ENCODE measurements at regions not wholly inside any gene's neighbourhood (a gene's known extent, or its start where the extent isn't known, plus 50 kb on each side); places are given as distances from the start of the nearest gene placed in this dataset.

GRCh38 chr2:132278267-132278666 lies 116.5 kb upstream of the ANKRD30BL start:
- Histone ChIP-seq H3K9me1 (ENCODE audit: control insufficient read depth, insufficient read depth, low read length) (no peaks in the 10 kb centered on the region), H3K4me2 (ENCODE audit: insufficient read depth, low read length) (no peak overlapping the region), H3K4me1 (replicated peaks in 1 of 2; ENCODE audit: control insufficient read depth in 2 of 2, insufficient read depth in 2 of 2, low read length in 2 of 2) (peaks cover 0 to 6% of the 10 kb centered on the region in 2 experiments; a peak in 2 of 5 replicates), H3K9me3 (replicated peaks; ENCODE audit: control insufficient read depth, insufficient read depth, low read depth, low read length) (no peaks in the 10 kb centered on the region), H3K9ac (ENCODE audit: insufficient read depth in 1 of 2, low read depth in 2 of 2, low read length in 2 of 2) (no peak overlapping the region), H4K20me1 (replicated peaks; ENCODE audit: control insufficient read depth, insufficient read depth, low read length) (no peaks in the 10 kb centered on the region), H3K36me3 (ENCODE audit: control insufficient read depth, insufficient read depth, low read length) (no peaks in the 10 kb centered on the region), H3K4me3 (no peak overlapping the region), H3K27ac (ENCODE audit: extremely low read depth, low read depth, low read length) (no peak overlapping the region), H3K79me2 (ENCODE audit: control insufficient read depth, insufficient read depth, low read length) (no peaks in the 10 kb centered on the region), H2AFZ (ENCODE audit: low read depth, low read length) (no peak overlapping the region), H3K27me3 (ENCODE audit: control insufficient read depth in 2 of 2, insufficient read depth in 2 of 2, low read length in 2 of 2) (peaks cover 0 to 53% of the 10 kb centered on the region in 2 experiments; a peak in 4 of 5 replicates)
- in situ Hi-C loops (cut with MboI): no loop called here
- FAIRE-seq (no peak), ATAC-seq (peak; percentile 71), DNase-seq (ENCODE audit: extremely low read depth in 1 of 4, low spot score in 3 of 4) (no peak)
- no TSS peak for BruUV-seq (replicated peaks)
- WGBS (ENCODE audit: insufficient coverage, low coverage, missing lambda C conversion rate): 9% methylated on average over 23 of the region's 23 CpGs
- ChIA-PET POLR2A (no interaction called here), CTCF (ENCODE audit: low intra/inter-chr PET ratio) (no interaction called here)
- TF ChIP-seq ZNF780A (CRISPR knock-in tag; IDR thresholded peaks at IDR 0.05) (no peak), CTCF (IDR thresholded peaks at IDR 0.05 in 2 of 3, conservative IDR thresholded peaks at IDR 0.05 in 1 of 3; ENCODE audit: insufficient read depth in 2 of 3, low read depth in 1 of 3, low read length in 3 of 3) (0 out of 6 replicates have a peak, but pooled peaks of 1 of the 3 experiments have one; percentile 9), ZNF316 (IDR thresholded peaks at IDR 0.05) (no peak)
- intact Hi-C loops (cut with micrococcal nuclease): no loop called here

GRCh38 chr2:132279344-132279743 lies 117.6 kb upstream of the ANKRD30BL start:
- H3K4me3 ChIP-seq: no peak overlapping the region
- H3K27me3 ChIP-seq (ENCODE audit: control insufficient read depth in 2 of 2, insufficient read depth in 2 of 2, low read length in 2 of 2): peaks cover 0 to 48% of the 10 kb centered on the region in 2 experiments; a peak in 3 of 5 replicates
- intact Hi-C loops (cut with micrococcal nuclease) (no loop called here), in situ Hi-C loops (cut with MboI) (no loop called here)
- POLR2A ChIA-PET: no interaction called here
- H3K4me1 ChIP-seq (replicated peaks in 1 of 2; ENCODE audit: control insufficient read depth in 2 of 2, insufficient read depth in 2 of 2, low read length in 2 of 2): peaks cover 0 to 6% of the 10 kb centered on the region in 2 experiments; a peak in 2 of 5 replicates
- H3K4me2 ChIP-seq (ENCODE audit: insufficient read depth, low read length): no peak overlapping the region
- H3K36me3 ChIP-seq (ENCODE audit: control insufficient read depth, insufficient read depth, low read length): no peaks in the 10 kb centered on the region
- DNase-seq (ENCODE audit: extremely low read depth in 1 of 4, low spot score in 3 of 4): no peak
- H4K20me1 ChIP-seq (replicated peaks; ENCODE audit: control insufficient read depth, insufficient read depth, low read length): no peaks in the 10 kb centered on the region
- H3K9ac ChIP-seq (ENCODE audit: insufficient read depth in 1 of 2, low read depth in 2 of 2, low read length in 2 of 2): no peak overlapping the region
- H2AFZ ChIP-seq (ENCODE audit: low read depth, low read length): no peak overlapping the region
- H3K27ac ChIP-seq (ENCODE audit: extremely low read depth, low read depth, low read length): no peak overlapping the region
- H3K9me3 ChIP-seq (replicated peaks; ENCODE audit: control insufficient read depth, insufficient read depth, low read depth, low read length): no peaks in the 10 kb centered on the region
- WGBS (ENCODE audit: insufficient coverage, low coverage, missing lambda C conversion rate): 6% methylated on average over 11 of the region's 11 CpGs
- H3K79me2 ChIP-seq (ENCODE audit: control insufficient read depth, insufficient read depth, low read length): no peaks in the 10 kb centered on the region
- FAIRE-seq: no peak
- BruUV-seq (replicated peaks): no TSS peak
- CTCF ChIA-PET (ENCODE audit: low intra/inter-chr PET ratio): no interaction called here
- no peaks in the 10 kb centered on the region for H3K9me1 ChIP-seq (ENCODE audit: control insufficient read depth, insufficient read depth, low read length)
- ATAC-seq: no peak
- TF ChIP-seq EP400 (IDR thresholded peaks at IDR 0.05) (no peak), THAP12 (CRISPR knock-in tag; IDR thresholded peaks at IDR 0.05) (no peak), U2AF2 (optimal IDR thresholded peaks at IDR 0.05; ENCODE audit: low read depth, low read length) (no peak), ZNF232 (CRISPR knock-in tag; IDR thresholded peaks at IDR 0.05) (no peak), NR0B1 (IDR thresholded peaks at IDR 0.05; ENCODE audit: partially characterized antibody) (no peak), RBM17 (IDR thresholded peaks at IDR 0.05; ENCODE audit: borderline replicate concordance, low read depth, low read length) (no peak)
